ENCODE measurements at regions not wholly inside any gene's neighbourhood (a gene's known extent, or its start where the extent isn't known, plus 50 kb on each side); places are given as distances from the start of the nearest gene placed in this dataset.

DNA sequence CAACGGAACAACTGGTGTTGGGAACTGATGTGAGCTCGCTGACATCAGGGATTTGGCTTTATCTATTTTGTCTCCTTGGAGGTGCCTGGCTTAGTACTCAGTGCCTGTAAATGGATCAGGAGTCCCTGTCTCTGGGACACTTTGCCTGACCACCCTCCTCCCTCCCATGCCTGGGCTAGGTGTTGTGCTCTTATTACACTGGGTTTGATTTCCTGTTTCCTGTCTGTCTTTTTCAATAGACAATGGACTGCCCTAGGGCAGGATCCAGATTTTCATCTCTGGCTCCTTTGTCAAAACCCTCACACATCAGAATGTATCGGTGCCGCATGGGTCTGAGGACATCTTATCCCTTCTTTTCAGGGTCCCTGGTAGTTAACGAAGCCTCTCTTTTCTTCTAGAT lies 223.6 kb upstream of the ASIC2 start:
- TF ChIP-seq, protein P1, sequence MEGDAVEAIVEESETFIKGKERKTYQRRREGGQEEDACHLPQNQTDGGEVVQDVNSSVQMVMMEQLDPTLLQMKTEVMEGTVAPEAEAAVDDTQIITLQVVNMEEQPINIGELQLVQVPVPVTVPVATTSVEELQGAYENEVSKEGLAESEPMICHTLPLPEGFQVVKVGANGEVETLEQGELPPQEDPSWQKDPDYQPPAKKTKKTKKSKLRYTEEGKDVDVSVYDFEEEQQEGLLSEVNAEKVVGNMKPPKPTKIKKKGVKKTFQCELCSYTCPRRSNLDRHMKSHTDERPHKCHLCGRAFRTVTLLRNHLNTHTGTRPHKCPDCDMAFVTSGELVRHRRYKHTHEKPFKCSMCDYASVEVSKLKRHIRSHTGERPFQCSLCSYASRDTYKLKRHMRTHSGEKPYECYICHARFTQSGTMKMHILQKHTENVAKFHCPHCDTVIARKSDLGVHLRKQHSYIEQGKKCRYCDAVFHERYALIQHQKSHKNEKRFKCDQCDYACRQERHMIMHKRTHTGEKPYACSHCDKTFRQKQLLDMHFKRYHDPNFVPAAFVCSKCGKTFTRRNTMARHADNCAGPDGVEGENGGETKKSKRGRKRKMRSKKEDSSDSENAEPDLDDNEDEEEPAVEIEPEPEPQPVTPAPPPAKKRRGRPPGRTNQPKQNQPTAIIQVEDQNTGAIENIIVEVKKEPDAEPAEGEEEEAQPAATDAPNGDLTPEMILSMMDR (IDR thresholded peaks at IDR 0.05; ENCODE audit: control insufficient read depth, insufficient read depth, low read depth, low read length, missing control alignments) = no peak
- no peak for DNase-seq (ENCODE audit: low read depth)
- H3K4me3 ChIP-seq (ENCODE audit: control insufficient read depth, low read depth, low read length) = no peak overlapping the region

DNA sequence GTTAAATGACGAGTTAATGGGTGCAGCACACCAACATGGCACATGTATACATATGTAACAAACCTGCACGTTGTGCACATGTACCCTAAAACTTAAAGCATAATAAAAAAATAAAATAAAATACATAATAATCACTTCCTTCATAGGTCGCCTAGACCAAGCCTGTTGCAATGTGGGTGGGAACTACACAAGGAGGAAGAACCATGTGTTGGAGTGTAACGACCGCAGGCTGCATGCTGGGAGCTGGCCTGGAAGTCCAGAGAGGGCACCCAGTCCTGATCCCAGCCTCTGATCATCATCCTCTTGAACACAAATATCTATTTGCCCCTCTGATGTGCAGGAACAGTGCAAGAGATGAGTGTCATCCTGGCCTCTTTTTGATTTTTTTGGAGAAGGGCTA lies 224.7 kb upstream of the ASIC2 start:
- TF ChIP-seq, protein P1 (IDR thresholded peaks at IDR 0.05; ENCODE audit: control insufficient read depth, insufficient read depth, low read depth, low read length, missing control alignments) = no peak
- H3K4me3 ChIP-seq (ENCODE audit: control insufficient read depth, low read depth, low read length) = no peak overlapping the region
- no peak for DNase-seq (ENCODE audit: low read depth)

DNA sequence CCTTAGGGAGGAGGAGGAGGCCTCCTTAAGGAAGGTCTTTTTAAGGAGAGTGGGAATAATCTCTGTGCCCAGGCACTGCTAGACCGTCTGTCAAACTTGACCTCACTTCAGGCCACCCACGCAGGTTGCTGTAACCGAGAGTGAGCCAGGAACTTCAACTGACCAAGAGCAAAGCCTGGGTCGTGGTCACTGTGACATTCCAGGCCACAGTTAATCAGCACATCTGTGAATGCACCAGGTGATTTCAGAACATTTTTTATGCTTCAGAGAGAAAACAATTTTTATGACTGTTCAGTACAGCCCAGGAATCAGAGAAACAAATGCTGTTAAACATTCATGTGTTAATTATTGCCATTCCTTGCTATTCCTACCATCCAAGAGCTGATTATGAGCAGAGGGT lies 226.6 kb upstream of the ASIC2 start:
- DNase-seq (ENCODE audit: low read depth) = no peak

DNA sequence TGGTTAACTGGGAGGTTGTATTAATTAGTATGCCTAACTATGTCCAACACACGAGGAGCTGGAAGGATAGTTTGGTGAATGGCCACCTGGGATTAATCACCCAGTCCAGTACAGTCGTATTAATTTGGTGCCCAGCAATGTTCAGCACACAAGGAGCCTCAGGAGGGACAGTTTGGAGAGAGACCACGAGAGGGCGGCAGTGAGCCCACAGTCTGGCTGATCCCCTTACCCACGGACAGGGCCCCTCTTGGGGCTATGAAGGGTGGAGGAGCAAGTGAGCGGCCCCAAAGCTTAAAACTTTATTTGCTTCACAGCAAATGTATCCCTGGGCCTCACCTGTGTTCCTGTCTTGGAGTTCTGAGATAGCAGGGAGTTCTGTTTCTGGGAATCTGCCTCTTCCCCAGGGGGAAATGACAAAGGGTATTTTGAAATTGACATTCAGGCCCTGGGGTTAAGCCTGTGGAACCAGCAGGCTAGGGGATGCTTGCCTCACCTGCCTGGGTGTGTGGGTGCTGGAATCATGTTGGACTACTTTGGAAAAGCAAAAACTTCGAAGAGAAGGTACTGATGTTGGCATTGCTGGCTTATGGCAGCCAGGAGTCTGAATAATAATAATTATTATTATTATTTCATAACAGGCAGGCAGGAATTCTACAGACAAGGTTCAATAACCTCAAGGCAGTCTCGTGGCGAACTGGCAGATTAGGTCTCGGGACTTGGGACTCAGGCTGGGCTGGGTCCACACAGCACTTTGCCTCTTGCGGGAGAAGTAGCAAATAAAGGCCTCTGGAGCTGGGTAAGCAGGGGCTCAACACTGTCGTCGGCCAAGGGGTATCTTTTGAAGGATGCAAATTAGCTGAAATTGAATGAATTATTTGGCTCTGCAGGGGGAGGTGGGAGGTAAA lies 227.6 kb upstream of the ASIC2 start:
- TF ChIP-seq, protein P1 (IDR thresholded peaks at IDR 0.05; ENCODE audit: control insufficient read depth, insufficient read depth, low read depth, low read length, missing control alignments) = no peak
- no peak overlapping the region for H3K4me3 ChIP-seq (ENCODE audit: control insufficient read depth, low read depth, low read length)
- DNase-seq (ENCODE audit: low read depth) = no peak

More for the DNA sequence above, 226.6 kb upstream of the ASIC2 start:
- H3K4me3 ChIP-seq (ENCODE audit: control insufficient read depth, low read depth, low read length) = no peak overlapping the region
- TF ChIP-seq, protein P1 (IDR thresholded peaks at IDR 0.05; ENCODE audit: control insufficient read depth, insufficient read depth, low read depth, low read length, missing control alignments) = no peak

DNA sequence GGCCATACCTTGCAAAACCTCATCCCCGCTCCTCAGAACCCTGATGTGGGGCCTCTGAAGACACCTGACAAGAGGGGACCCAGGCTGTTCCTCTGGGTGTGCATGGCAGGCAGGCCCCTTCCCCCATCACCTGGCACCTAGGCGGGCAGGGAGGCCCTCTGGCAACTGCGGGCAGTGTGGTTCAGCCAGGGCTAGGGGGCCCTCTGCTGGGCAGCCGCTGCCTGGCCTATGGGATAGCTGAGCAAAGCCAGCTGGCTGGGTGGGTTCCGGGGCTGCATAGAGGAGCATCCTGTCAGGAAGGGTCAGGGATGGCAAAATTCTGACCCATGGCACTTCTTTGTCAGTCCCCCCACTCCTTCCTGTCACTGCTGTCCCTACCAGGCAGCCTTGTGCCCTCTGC lies 228.7 kb upstream of the ASIC2 start:
- H3K4me3 ChIP-seq (ENCODE audit: control insufficient read depth, low read depth, low read length) = no peak overlapping the region
- TF ChIP-seq, protein P1 (IDR thresholded peaks at IDR 0.05; ENCODE audit: control insufficient read depth, insufficient read depth, low read depth, low read length, missing control alignments) = no peak
- no peak for DNase-seq (ENCODE audit: low read depth)

DNA sequence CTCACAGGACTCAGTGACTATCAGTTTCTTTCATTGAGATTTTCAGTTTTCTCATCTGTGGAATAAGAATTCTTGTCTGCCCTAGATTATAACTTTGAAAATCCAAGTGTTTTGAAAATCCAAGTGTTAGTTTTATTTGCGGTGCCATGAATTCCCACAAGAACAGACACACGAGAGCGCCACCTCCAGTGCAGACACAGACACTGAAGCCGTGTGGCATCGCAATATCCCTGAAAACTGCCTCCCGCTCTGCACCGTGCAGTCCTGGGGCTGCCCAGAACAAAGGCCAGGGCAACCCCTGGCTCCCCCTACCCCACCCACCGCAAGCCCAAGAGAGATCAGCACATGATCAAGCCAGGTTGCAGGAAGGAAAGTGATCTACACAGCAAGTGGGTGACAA lies 229.5 kb upstream of the ASIC2 start:
- H3K4me3 ChIP-seq (ENCODE audit: control insufficient read depth, low read depth, low read length) = no peak overlapping the region
- TF ChIP-seq, protein P1 (IDR thresholded peaks at IDR 0.05; ENCODE audit: control insufficient read depth, insufficient read depth, low read depth, low read length, missing control alignments) = no peak
- DNase-seq (ENCODE audit: low read depth) = no peak

Data from AG09309 (cell line).